IPS-20b (cell line): ENCODE measurements at regions not wholly inside any gene's neighbourhood (a gene's known extent, or its start where the extent isn't known, plus 50 kb on each side); places are given as distances from the start of the nearest gene placed in this dataset.
A peak's percentile ranks its signal among the peaks of the same experiment; 100 is the strongest.

Experiments
- H3K27ac ChIP-seq: one replicate; pipeline ENCODE4 v1.5.1; 2013; ENCODE audit warnings: low read length
- H3K27me3 ChIP-seq: 2 replicates; pipeline ENCODE4 v1.6.1; 2013; ENCODE audit warnings: mild to moderate bottlenecking, low read length, inconsistent platforms; ENCODE audit not compliant: insufficient read depth
- H3K36me3 ChIP-seq: 2 replicates; pipeline ENCODE4 v1.6.1; 2013; ENCODE audit warnings: low read depth, mild to moderate bottlenecking, inconsistent platforms, low read length, moderate library complexity; ENCODE audit not compliant: insufficient read depth
- H3K4me1 ChIP-seq: 2 replicates; pipeline ENCODE4 v1.6.1; 2013; ENCODE audit warnings: mild to moderate bottlenecking, control low read depth, inconsistent platforms, low read length, moderate library complexity; ENCODE audit not compliant: insufficient read depth
- H3K4me3 ChIP-seq: 2 replicates; pipeline ENCODE4 v1.5.1; 2013; ENCODE audit warnings: mild to moderate bottlenecking, low read length, inconsistent platforms
- H3K9ac ChIP-seq: 2 replicates; pipeline ENCODE4 v1.6.1; 2013; ENCODE audit warnings: low read depth, mild to moderate bottlenecking, inconsistent platforms, low read length, moderate library complexity
- H3K9me3 ChIP-seq: 2 replicates; pipeline ENCODE4 v1.6.1; 2013; ENCODE audit warnings: mild to moderate bottlenecking, low read depth, low read length, inconsistent platforms; ENCODE audit not compliant: insufficient read depth

DNA sequence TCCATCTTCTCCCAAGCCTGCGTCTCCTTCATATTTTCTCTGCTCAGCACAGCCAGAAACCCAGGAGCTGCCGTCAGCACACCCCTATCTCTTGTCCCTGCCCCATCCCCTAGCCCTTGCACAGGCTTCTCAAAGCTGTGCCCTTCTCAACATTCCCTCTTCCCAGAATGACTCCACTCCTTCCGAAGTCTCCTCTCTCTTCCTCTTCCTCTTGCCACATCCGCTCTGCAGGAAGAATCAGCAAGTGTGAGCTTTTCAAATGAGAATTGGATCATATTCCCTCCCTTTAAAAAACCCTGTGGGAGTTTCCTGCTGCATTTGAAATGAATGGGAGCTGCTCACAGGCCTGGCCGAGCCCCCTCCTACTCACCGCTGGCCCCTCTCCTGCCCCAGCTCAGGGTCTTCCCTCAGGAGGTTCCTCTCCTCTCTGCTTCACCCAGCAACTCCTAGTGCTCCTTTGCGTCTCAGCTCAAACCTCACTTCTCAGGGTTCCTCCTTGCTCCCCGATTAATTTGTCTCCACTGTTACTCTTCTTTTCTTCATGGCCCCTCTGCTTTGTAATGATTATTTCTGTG lies 528.5 kb upstream of the CCDC196 start:
- Histone ChIP-seq H3K4me3 (peak overlapping the region; percentile 41; the same call in 1 of the 2 replicates), H3K27me3 (no peaks in the 10 kb centered on the region), H3K4me1 (peaks cover 17% of the 10 kb centered on the region), H3K27ac (peak overlapping the region; percentile 35), H3K9ac (peak overlapping the region; percentile 62; the same call in 1 of the 2 replicates), H3K9me3 (no peaks in the 10 kb centered on the region), H3K36me3 (no peaks in the 10 kb centered on the region)

GRCh38 chr14:65958664-65959562 lies 527.3 kb upstream of the CCDC196 start:
- H3K9me3 ChIP-seq, result no peaks in the 10 kb centered on the region
- H3K9ac ChIP-seq, result no peak overlapping the region

GRCh38 chr14:65959563-65960024 lies 526.6 kb upstream of the CCDC196 start:
- H3K27me3 ChIP-seq, result no peaks in the 10 kb centered on the region
- no peak overlapping the region for H3K4me3 ChIP-seq
- H3K27ac ChIP-seq, result no peak overlapping the region
- H3K4me1 ChIP-seq, result peaks cover 17% of the 10 kb centered on the region
- no peak overlapping the region for H3K9ac ChIP-seq
- no peaks in the 10 kb centered on the region for H3K9me3 ChIP-seq
- H3K36me3 ChIP-seq, result no peaks in the 10 kb centered on the region

More at GRCh38 chr14:65958664-65959562, 527.3 kb upstream of the CCDC196 start:
- H3K4me1 ChIP-seq, result peaks cover 17% of the 10 kb centered on the region
- no peak overlapping the region for H3K4me3 ChIP-seq
- no peak overlapping the region for H3K27ac ChIP-seq
- H3K36me3 ChIP-seq, result no peaks in the 10 kb centered on the region
- no peaks in the 10 kb centered on the region for H3K27me3 ChIP-seq

DNA sequence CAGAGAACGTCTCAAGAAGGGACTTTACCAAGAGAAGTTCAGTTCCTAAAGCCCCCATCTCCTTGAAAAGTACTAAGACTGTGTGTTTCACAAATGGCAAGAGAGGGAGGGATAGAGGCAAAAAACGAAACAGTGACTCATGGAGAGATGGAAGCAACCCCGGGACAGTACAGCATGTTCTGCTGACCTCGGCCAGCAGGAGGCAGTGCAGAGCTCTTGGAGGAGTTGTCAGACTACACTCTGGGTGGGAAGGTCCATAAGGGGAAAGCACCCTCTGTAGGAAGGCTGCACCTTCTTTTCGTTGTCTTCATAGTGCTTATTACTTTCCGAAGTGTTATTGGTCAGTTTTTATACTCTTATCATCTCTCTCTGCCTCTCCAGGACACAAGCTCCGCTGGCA lies 525.2 kb upstream of the CCDC196 start:
- Histone ChIP-seq H3K4me3 (no peak overlapping the region), H3K36me3 (no peaks in the 10 kb centered on the region), H3K4me1 (peaks cover 17% of the 10 kb centered on the region), H3K27ac (no peak overlapping the region), H3K27me3 (no peaks in the 10 kb centered on the region), H3K9me3 (no peaks in the 10 kb centered on the region), H3K9ac (no peak overlapping the region)

DNA sequence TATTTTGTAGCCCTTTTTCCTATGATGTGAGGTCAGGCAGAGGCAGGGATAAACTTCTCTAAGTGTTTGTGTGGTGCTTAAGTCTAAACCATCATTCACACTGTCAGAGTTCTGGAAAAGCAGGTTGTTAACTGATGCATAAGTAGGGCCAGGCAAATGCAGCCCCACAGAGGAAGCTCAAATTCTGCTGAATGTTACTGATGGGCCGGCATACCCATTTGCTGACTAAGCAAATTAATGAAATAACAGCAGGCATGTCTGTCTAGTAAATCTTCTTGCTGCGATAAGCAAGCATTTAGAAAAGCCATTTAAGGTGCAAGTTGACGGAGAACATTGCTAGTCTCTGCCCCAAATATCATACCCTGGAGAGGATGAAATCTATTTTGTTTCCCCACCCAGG lies 523.2 kb upstream of the CCDC196 start:
- no peaks in the 10 kb centered on the region for H3K27me3 ChIP-seq
- H3K4me3 ChIP-seq, result no peak overlapping the region
- no peaks in the 10 kb centered on the region for H3K9me3 ChIP-seq
- no peak overlapping the region for H3K9ac ChIP-seq
- H3K4me1 ChIP-seq, result peaks cover 6% of the 10 kb centered on the region
- H3K36me3 ChIP-seq, result no peaks in the 10 kb centered on the region
- no peak overlapping the region for H3K27ac ChIP-seq

DNA sequence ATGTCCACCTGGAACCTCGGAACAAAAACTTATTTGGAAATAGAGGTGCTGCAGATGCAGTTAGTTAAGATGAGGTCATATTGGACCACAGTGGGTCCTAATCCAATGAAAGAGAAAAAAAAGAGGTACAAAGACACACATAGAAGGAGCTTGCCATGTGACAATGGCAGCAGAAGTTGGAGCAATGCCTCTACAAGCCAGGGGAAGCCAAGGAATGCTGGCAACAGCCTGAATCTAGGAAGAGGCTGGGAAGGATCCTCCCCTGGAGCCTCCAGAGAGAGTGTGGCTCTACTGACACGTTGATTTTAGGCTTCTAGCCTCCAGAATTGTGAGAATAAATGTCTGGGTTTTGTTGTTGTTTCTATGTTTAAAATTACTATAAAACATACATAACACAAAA lies 521.8 kb upstream of the CCDC196 start:
- H3K9me3 ChIP-seq, result no peaks in the 10 kb centered on the region
- H3K27ac ChIP-seq, result no peak overlapping the region
- H3K36me3 ChIP-seq, result no peaks in the 10 kb centered on the region
- no peak overlapping the region for H3K4me3 ChIP-seq
- no peak overlapping the region for H3K9ac ChIP-seq
- H3K4me1 ChIP-seq, result no peaks in the 10 kb centered on the region; the same call in 1 of the 2 replicates
- no peaks in the 10 kb centered on the region for H3K27me3 ChIP-seq

GRCh38 chr14:65966188-65966587 lies 520.0 kb upstream of the CCDC196 start:
- Histone ChIP-seq H3K4me1 (no peaks in the 10 kb centered on the region), H3K27ac (no peak overlapping the region), H3K9me3 (no peaks in the 10 kb centered on the region), H3K27me3 (no peaks in the 10 kb centered on the region), H3K9ac (no peak overlapping the region), H3K36me3 (no peaks in the 10 kb centered on the region), H3K4me3 (no peak overlapping the region)

GRCh38 chr14:65972346-65972870 lies 513.8 kb upstream of the CCDC196 start:
- Histone ChIP-seq H3K4me3 (no peak overlapping the region), H3K9me3 (no peaks in the 10 kb centered on the region), H3K36me3 (no peaks in the 10 kb centered on the region), H3K4me1 (peaks cover 10% of the 10 kb centered on the region), H3K27ac (no peak overlapping the region), H3K27me3 (no peaks in the 10 kb centered on the region), H3K9ac (no peak overlapping the region)

DNA sequence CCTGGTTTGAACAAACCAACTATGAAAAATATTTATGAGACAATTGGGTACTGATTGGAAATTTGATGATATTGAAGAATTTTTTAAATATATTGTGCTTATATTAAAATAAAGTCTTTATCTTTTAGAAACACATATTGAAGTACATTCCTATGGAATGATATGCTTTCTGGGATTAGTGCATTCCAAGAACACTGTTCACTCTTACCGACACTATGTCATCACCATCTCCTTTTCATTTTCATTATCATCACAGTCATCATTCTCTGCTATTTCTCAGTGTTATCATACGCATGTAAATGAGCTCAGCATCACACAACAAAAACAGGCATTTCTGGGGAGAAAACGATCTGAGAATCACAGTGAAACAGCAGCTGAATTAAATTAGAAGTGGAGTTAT lies 513.3 kb upstream of the CCDC196 start:
- Histone ChIP-seq H3K27me3 (no peaks in the 10 kb centered on the region), H3K27ac (no peak overlapping the region), H3K4me1 (peaks cover 10% of the 10 kb centered on the region), H3K4me3 (no peak overlapping the region), H3K9ac (no peak overlapping the region), H3K9me3 (no peaks in the 10 kb centered on the region), H3K36me3 (no peaks in the 10 kb centered on the region)

GRCh38 chr14:65975865-65976264 lies 510.3 kb upstream of the CCDC196 start:
- peaks cover 10% of the 10 kb centered on the region for H3K4me1 ChIP-seq
- H3K9ac ChIP-seq, result no peak overlapping the region
- H3K4me3 ChIP-seq, result no peak overlapping the region
- H3K36me3 ChIP-seq, result no peaks in the 10 kb centered on the region
- H3K9me3 ChIP-seq, result peaks cover 4% of the 10 kb centered on the region
- H3K27me3 ChIP-seq, result no peaks in the 10 kb centered on the region
- no peak overlapping the region for H3K27ac ChIP-seq

GRCh38 chr14:65976761-65977404 lies 509.3 kb upstream of the CCDC196 start:
- H3K9me3 ChIP-seq, result peaks cover 4% of the 10 kb centered on the region
- peaks cover 10% of the 10 kb centered on the region for H3K4me1 ChIP-seq
- H3K9ac ChIP-seq, result no peak overlapping the region
- no peaks in the 10 kb centered on the region for H3K27me3 ChIP-seq
- no peak overlapping the region for H3K27ac ChIP-seq
- H3K36me3 ChIP-seq, result no peaks in the 10 kb centered on the region
- no peak overlapping the region for H3K4me3 ChIP-seq
